ENCODE measurements at regions not wholly inside any gene's neighbourhood (a gene's known extent, or its start where the extent isn't known, plus 50 kb on each side); places are given as distances from the start of the nearest gene placed in this dataset.

GRCh38 chr5:109524026-109524425, 114.3 kb upstream of the PJA2 start:
- no peak overlapping the region for H3K4me2 ChIP-seq (ENCODE audit: low read length)
- no peaks in the 10 kb centered on the region for H4K20me1 ChIP-seq (ENCODE audit: low read length)
- no peak overlapping the region for H3K27ac ChIP-seq (ENCODE audit: low read length)
- ATAC-seq (no peak), DNase-seq (no peak)
- POLR2A ChIA-PET (ENCODE audit: unreplicated experiment): no interaction called here
- H3K9ac ChIP-seq (ENCODE audit: low read length): no peak overlapping the region
- no peak overlapping the region for H2AFZ ChIP-seq (ENCODE audit: low read length)
- intact Hi-C loops (cut with micrococcal nuclease): no loop called here
- H3K9me2 ChIP-seq (replicated peaks; ENCODE audit: low read length): no peaks in the 10 kb centered on the region
- H3K79me2 ChIP-seq (ENCODE audit: low read length): no peaks in the 10 kb centered on the region
- TF ChIP-seq EZH2phosphoT487 (IDR thresholded peaks at IDR 0.05; ENCODE audit: borderline replicate concordance, low read length) (no peak), CTCF (conservative IDR thresholded peaks at IDR 0.05; ENCODE audit: low read depth, low read length) (no peak), EZH2 (IDR thresholded peaks at IDR 0.05; ENCODE audit: low read length, unreplicated experiment) (no peak)
- no TSS peak for BruUV-seq (replicated peaks)
- CTCF ChIA-PET: no interaction called here
- no peaks in the 10 kb centered on the region for H3K9me3 ChIP-seq (ENCODE audit: low read length)
- H3K36me3 ChIP-seq (ENCODE audit: low read depth, low read length): no peaks in the 10 kb centered on the region
- no peaks in the 10 kb centered on the region for H3F3A ChIP-seq (ENCODE audit: low read length, unreplicated experiment)
- no peaks in the 10 kb centered on the region for H3K27me3 ChIP-seq (ENCODE audit: low read length)
- H3K4me3 ChIP-seq (ENCODE audit: low read length): no peak overlapping the region
- H3K4me1 ChIP-seq (ENCODE audit: insufficient read depth, low read length): no peaks in the 10 kb centered on the region

- H3K9me2 ChIP-seq (replicated peaks; ENCODE audit: low read length): no peaks in the 10 kb centered on the region
- no peak overlapping the region for H3K27ac ChIP-seq (ENCODE audit: low read length)
- H3F3A ChIP-seq (ENCODE audit: low read length, unreplicated experiment): no peaks in the 10 kb centered on the region
- DNase-seq (no peak), ATAC-seq (no peak)
- no peak overlapping the region for H3K4me3 ChIP-seq (ENCODE audit: low read length)
- no peak overlapping the region for H3K9ac ChIP-seq (ENCODE audit: low read length)
- intact Hi-C loops (cut with micrococcal nuclease): no loop called here
- no peaks in the 10 kb centered on the region for H3K79me2 ChIP-seq (ENCODE audit: low read length)
- H3K4me2 ChIP-seq (ENCODE audit: low read length): no peak overlapping the region
- no peaks in the 10 kb centered on the region for H3K9me3 ChIP-seq (ENCODE audit: low read length)
- no peaks in the 10 kb centered on the region for H3K36me3 ChIP-seq (ENCODE audit: low read depth, low read length)
- H4K20me1 ChIP-seq (ENCODE audit: low read length): no peaks in the 10 kb centered on the region
- H3K4me1 ChIP-seq (ENCODE audit: insufficient read depth, low read length): no peaks in the 10 kb centered on the region
- BruUV-seq (replicated peaks): no TSS peak
- CTCF ChIA-PET: no interaction called here
- H2AFZ ChIP-seq (ENCODE audit: low read length): no peak overlapping the region
- no peaks in the 10 kb centered on the region for H3K27me3 ChIP-seq (ENCODE audit: low read length)
- POLR2A ChIA-PET (ENCODE audit: unreplicated experiment): no interaction called here
- TF ChIP-seq EZH2 (IDR thresholded peaks at IDR 0.05; ENCODE audit: low read length, unreplicated experiment): no peak
- TF ChIP-seq CTCF (conservative IDR thresholded peaks at IDR 0.05; ENCODE audit: low read depth, low read length): no peak
- TF ChIP-seq EZH2phosphoT487 (IDR thresholded peaks at IDR 0.05; ENCODE audit: borderline replicate concordance, low read length): no peak
Measured at GRCh38 chr5:109522404-109522803, 112.6 kb upstream of the PJA2 start.

- no peaks in the 10 kb centered on the region for H3K27me3 ChIP-seq (ENCODE audit: low read length)
- H3F3A ChIP-seq (ENCODE audit: low read length, unreplicated experiment): no peaks in the 10 kb centered on the region
- ChIA-PET CTCF (no interaction called here), POLR2A (ENCODE audit: unreplicated experiment) (no interaction called here)
- TF ChIP-seq EZH2phosphoT487 (IDR thresholded peaks at IDR 0.05; ENCODE audit: borderline replicate concordance, low read length) (no peak), EZH2 (IDR thresholded peaks at IDR 0.05; ENCODE audit: low read length, unreplicated experiment) (no peak), CTCF (conservative IDR thresholded peaks at IDR 0.05; ENCODE audit: low read depth, low read length) (no peak)
- no peak overlapping the region for H3K4me3 ChIP-seq (ENCODE audit: low read length)
- no peaks in the 10 kb centered on the region for H3K4me1 ChIP-seq (ENCODE audit: insufficient read depth, low read length)
- ATAC-seq (no peak), DNase-seq (no peak)
- no peaks in the 10 kb centered on the region for H3K79me2 ChIP-seq (ENCODE audit: low read length)
- intact Hi-C loops (cut with micrococcal nuclease): no loop called here
- no peaks in the 10 kb centered on the region for H3K36me3 ChIP-seq (ENCODE audit: low read depth, low read length)
- H3K9ac ChIP-seq (ENCODE audit: low read length): no peak overlapping the region
- H3K9me2 ChIP-seq (replicated peaks; ENCODE audit: low read length): no peaks in the 10 kb centered on the region
- no peak overlapping the region for H3K27ac ChIP-seq (ENCODE audit: low read length)
- no peaks in the 10 kb centered on the region for H4K20me1 ChIP-seq (ENCODE audit: low read length)
- no peak overlapping the region for H2AFZ ChIP-seq (ENCODE audit: low read length)
- no peaks in the 10 kb centered on the region for H3K9me3 ChIP-seq (ENCODE audit: low read length)
- BruUV-seq (replicated peaks): no TSS peak
- no peak overlapping the region for H3K4me2 ChIP-seq (ENCODE audit: low read length)
Measured at GRCh38 chr5:109519416-109519815, 109.6 kb upstream of the PJA2 start.

Data from PC-3 (cell line).